ENCODE measurements at regions not wholly inside any gene's neighbourhood (a gene's known extent, or its start where the extent isn't known, plus 50 kb on each side); places are given as distances from the start of the nearest gene placed in this dataset.

DNA sequence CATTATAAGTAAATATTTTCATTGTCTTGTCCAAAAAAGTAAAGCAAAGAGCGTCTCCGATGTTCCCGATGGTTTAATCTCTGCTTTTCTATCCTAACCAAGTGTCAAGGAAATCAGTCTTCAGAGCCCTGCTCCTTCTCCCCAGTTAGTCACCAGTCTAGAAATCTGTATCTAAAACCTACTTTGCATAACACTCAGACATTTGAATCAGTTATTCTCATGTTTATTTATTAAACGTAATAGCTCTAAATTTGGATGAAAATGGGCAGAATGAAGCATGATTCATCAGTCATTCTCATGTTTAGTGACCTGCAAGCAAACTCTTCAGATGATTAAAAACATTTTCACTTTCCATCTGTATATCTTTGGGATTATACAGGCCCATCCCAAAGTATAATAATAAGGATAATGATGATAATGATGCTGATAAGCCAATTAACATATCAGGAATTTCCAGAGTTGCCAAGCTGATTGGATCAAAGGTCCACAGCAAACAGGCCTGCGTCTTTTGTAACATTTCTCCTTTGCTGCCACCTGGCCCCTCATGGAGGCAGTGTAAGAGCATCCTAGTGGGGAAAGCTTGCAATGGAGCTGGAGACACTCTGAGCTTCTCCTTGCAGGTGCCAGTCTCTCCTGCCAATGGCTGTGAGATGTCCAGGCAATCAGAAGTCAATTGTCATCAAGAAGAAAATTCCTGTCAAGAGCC, 273.9 kb downstream of the IGSF11 start:
- TF ChIP-seq, protein P1, sequence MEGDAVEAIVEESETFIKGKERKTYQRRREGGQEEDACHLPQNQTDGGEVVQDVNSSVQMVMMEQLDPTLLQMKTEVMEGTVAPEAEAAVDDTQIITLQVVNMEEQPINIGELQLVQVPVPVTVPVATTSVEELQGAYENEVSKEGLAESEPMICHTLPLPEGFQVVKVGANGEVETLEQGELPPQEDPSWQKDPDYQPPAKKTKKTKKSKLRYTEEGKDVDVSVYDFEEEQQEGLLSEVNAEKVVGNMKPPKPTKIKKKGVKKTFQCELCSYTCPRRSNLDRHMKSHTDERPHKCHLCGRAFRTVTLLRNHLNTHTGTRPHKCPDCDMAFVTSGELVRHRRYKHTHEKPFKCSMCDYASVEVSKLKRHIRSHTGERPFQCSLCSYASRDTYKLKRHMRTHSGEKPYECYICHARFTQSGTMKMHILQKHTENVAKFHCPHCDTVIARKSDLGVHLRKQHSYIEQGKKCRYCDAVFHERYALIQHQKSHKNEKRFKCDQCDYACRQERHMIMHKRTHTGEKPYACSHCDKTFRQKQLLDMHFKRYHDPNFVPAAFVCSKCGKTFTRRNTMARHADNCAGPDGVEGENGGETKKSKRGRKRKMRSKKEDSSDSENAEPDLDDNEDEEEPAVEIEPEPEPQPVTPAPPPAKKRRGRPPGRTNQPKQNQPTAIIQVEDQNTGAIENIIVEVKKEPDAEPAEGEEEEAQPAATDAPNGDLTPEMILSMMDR (IDR thresholded peaks at IDR 0.05; ENCODE audit: low read depth, low read length), result no peak
- TF ChIP-seq POLR2A (IDR thresholded peaks at IDR 0.05; ENCODE audit: extremely low read depth, insufficient read length), result no peak
- TF ChIP-seq, protein P2, sequence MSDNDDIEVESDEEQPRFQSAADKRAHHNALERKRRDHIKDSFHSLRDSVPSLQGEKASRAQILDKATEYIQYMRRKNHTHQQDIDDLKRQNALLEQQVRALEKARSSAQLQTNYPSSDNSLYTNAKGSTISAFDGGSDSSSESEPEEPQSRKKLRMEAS (IDR thresholded peaks at IDR 0.05; ENCODE audit: low read depth, low read length), result no peak
